Hepatocyte (in vitro differentiated cells): ENCODE measurements at regions not wholly inside any gene's neighbourhood (a gene's known extent, or its start where the extent isn't known, plus 50 kb on each side); places are given as distances from the start of the nearest gene placed in this dataset.

Source experiments
- DNase-seq: peaks from one replicate; pipeline ENCODE4 v3.0.0-alpha.2; 2016; ENCODE audit warnings: low spot score
- H2AFZ ChIP-seq: fragments of 200-600 bp; sonication (generic); 2 replicates; pipeline ENCODE4 v1.6.0; 2016; ENCODE audit warnings: antibody characterized with exemption, mild to moderate bottlenecking
- H3K27ac ChIP-seq: fragments of 200-600 bp; sonication (generic); 2 replicates; pipeline ENCODE4 v1.5.1; 2016; ENCODE audit warnings: mild to moderate bottlenecking
- H3K27me3 ChIP-seq: fragments of 200-600 bp; sonication (generic); 2 replicates; pipeline ENCODE4 v1.6.1; 2016
- H3K36me3 ChIP-seq: fragments of 200-600 bp; sonication (generic); replicated peaks from 2 replicates; pipeline ENCODE4 v1.5.1; 2016; ENCODE audit warnings: low read depth; ENCODE audit not compliant: insufficient read depth
- H3K4me1 ChIP-seq: fragments of 200-600 bp; sonication (generic); 2 replicates; pipeline ENCODE4 v1.5.1; 2016; ENCODE audit warnings: mild to moderate bottlenecking, moderate library complexity; ENCODE audit not compliant: insufficient read depth
- H3K4me2 ChIP-seq: fragments of 200-600 bp; sonication (generic); 2 replicates; pipeline ENCODE4 v1.6.0; 2016
- H3K4me3 ChIP-seq: fragments of 200-600 bp; sonication (generic); 2 replicates; pipeline ENCODE4 v1.5.1; 2016; ENCODE audit warnings: mild to moderate bottlenecking
- H3K79me2 ChIP-seq: fragments of 200-600 bp; sonication (generic); 2 replicates; pipeline ENCODE4 v1.6.0; 2017; ENCODE audit warnings: mild to moderate bottlenecking
- H3K9me2 ChIP-seq: fragments of 200-600 bp; sonication (generic); replicated peaks from 2 replicates; pipeline ENCODE4 v1.6.0; 2017; ENCODE audit warnings: mild to moderate bottlenecking; ENCODE audit not compliant: insufficient read depth
- H3K9me3 ChIP-seq: fragments of 200-600 bp; sonication (generic); 2 replicates; pipeline ENCODE4 v1.5.1; 2016; ENCODE audit warnings: low read depth, mild to moderate bottlenecking
- H4K20me1 ChIP-seq: fragments of 200-600 bp; sonication (generic); 2 replicates; pipeline ENCODE4 v1.6.0; 2016; ENCODE audit warnings: mild to moderate bottlenecking; ENCODE audit not compliant: insufficient read depth, poor library complexity, severe bottlenecking
- EZH2 ChIP-seq: fragments of 200-600 bp; sonication (generic); IDR thresholded peaks from 2 replicates; pipeline ENCODE4 v1.6.1; 2016; ENCODE audit warnings: antibody characterized with exemption, mild to moderate bottlenecking, borderline replicate concordance
- EZH2phosphoT487 ChIP-seq: fragments of 200-600 bp; sonication (generic); IDR thresholded peaks from one replicate; pipeline ENCODE4 v1.6.1; 2018; ENCODE audit warnings: antibody characterized with exemption, mild to moderate bottlenecking, low read depth, moderate library complexity; ENCODE audit not compliant: unreplicated experiment, severe bottlenecking
- whole genome bisulfite sequencing: methylation state at CpG from one replicate; pipeline ENCODE4 v1.1.6; 2016; ENCODE audit warnings: low lambda C conversion rate; ENCODE audit errors: missing lambda C conversion rate; 5-methylcytosine and 5-hydroxymethylcytosine counted together
- TF ChIP-seq, protein P1 (sequence below): fragments of 200-600 bp; sonication (generic); IDR thresholded peaks from 2 replicates; pipeline ENCODE4 v1.5.1; 2016; ENCODE audit warnings: antibody characterized with exemption, mild to moderate bottlenecking; ENCODE audit not compliant: poor library complexity

GRCh38 chr6:56403745-56404144, 156.4 kb upstream of the COL21A1 start:
- DNase-seq, result no peak
- Histone ChIP-seq H3K27me3 (no peaks in the 10 kb centered on the region), H3K4me1 (peaks cover 33% of the 10 kb centered on the region), H3K9me2 (no peaks in the 10 kb centered on the region), H3K36me3 (no peaks in the 10 kb centered on the region), H4K20me1 (no peaks in the 10 kb centered on the region), H3K79me2 (no peaks in the 10 kb centered on the region), H3K9me3 (peaks cover 4% of the 10 kb centered on the region), H3K4me3 (no peak overlapping the region), H3K27ac (peak overlapping the region; percentile 25), H3K4me2 (peak overlapping the region; percentile 18), H2AFZ (no peak overlapping the region)
- TF ChIP-seq EZH2, result no peak
- TF ChIP-seq, protein P1, sequence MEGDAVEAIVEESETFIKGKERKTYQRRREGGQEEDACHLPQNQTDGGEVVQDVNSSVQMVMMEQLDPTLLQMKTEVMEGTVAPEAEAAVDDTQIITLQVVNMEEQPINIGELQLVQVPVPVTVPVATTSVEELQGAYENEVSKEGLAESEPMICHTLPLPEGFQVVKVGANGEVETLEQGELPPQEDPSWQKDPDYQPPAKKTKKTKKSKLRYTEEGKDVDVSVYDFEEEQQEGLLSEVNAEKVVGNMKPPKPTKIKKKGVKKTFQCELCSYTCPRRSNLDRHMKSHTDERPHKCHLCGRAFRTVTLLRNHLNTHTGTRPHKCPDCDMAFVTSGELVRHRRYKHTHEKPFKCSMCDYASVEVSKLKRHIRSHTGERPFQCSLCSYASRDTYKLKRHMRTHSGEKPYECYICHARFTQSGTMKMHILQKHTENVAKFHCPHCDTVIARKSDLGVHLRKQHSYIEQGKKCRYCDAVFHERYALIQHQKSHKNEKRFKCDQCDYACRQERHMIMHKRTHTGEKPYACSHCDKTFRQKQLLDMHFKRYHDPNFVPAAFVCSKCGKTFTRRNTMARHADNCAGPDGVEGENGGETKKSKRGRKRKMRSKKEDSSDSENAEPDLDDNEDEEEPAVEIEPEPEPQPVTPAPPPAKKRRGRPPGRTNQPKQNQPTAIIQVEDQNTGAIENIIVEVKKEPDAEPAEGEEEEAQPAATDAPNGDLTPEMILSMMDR, result no peak
- no peak for TF ChIP-seq EZH2phosphoT487
- 53% methylated on average over 2 of the region's 2 CpGs for WGBS

DNA sequence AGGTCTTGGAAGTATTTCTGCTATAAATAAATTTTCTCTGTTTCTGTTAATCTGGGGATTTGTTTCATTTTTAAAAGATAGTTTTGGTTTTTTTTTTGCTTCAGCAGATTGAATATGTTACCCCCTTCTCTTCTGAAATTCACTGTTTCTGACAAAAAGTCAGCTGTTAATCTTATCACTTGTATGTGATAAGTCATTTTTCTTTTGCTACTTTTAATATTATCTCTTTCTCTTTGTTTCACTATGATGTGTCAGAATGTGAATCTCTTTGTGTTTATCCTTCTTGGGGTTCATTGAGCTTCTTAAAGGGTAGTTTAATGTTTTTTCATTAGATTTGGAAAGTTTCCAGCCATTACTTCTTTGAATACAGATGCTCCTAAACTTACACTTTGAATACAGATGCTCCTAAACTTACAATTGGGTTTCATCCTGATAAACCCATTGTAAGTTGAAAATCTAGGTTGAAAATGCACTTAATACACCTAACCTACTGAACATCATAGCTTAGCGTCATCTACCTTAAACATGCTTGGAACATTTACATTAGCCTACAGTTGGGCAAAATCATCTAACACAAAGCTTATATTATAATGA, 154.2 kb upstream of the COL21A1 start:
- no peak for DNase-seq
- no peaks in the 10 kb centered on the region for H3K9me2 ChIP-seq
- peaks cover 4% of the 10 kb centered on the region for H3K9me3 ChIP-seq
- H3K4me1 ChIP-seq, result peaks cover 43% of the 10 kb centered on the region
- H3K27me3 ChIP-seq, result no peaks in the 10 kb centered on the region
- no peak overlapping the region for H3K4me3 ChIP-seq
- H3K27ac ChIP-seq, result no peak overlapping the region
- no peaks in the 10 kb centered on the region for H3K79me2 ChIP-seq
- H4K20me1 ChIP-seq, result no peaks in the 10 kb centered on the region
- no peak overlapping the region for H2AFZ ChIP-seq
- TF ChIP-seq EZH2 (no peak), EZH2phosphoT487 (no peak)
- TF ChIP-seq, protein P1, result no peak
- H3K4me2 ChIP-seq, result no peak overlapping the region
- H3K36me3 ChIP-seq, result no peaks in the 10 kb centered on the region
- 100% methylated on average over 1 of the region's 1 CpG for WGBS

DNA sequence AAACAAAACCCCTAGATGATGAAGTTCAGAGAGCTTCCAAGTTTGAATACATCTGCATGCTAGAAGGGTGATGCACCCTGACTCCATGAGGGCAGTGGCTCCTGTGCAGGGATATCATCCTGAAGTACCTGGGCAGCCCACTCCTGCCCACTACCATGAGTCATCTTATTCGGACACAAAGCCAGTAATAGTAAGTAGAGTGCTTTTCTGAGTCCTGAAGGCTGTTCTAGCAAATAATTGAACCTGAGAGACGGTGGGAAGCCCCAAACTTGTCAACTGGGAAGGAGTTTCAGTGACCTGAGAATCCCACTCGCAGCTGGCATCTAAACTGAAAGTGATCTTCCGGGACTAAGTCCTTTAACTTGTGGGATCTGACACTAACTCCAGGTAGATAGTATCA, 152.9 kb upstream of the COL21A1 start:
- Histone ChIP-seq H3K27ac (peak overlapping the region; percentile 67), H3K4me1 (peaks cover 32% of the 10 kb centered on the region), H3K27me3 (no peaks in the 10 kb centered on the region), H3K79me2 (no peaks in the 10 kb centered on the region), H4K20me1 (no peaks in the 10 kb centered on the region), H3K4me2 (peak overlapping the region; percentile 67), H3K4me3 (no peak overlapping the region), H3K9me2 (no peaks in the 10 kb centered on the region), H2AFZ (peak overlapping the region; percentile 6), H3K9me3 (peaks cover 4% of the 10 kb centered on the region), H3K36me3 (no peaks in the 10 kb centered on the region)
- 35% methylated on average over 4 of the region's 4 CpGs for WGBS
- no peak for DNase-seq
- TF ChIP-seq EZH2phosphoT487 (no peak), EZH2 (no peak)
- TF ChIP-seq, protein P1, result no peak
